Astrocyte (in vitro differentiated cells and primary cell): ENCODE measurements at regions not wholly inside any gene's neighbourhood (a gene's known extent, or its start where the extent isn't known, plus 50 kb on each side); places are given as distances from the start of the nearest gene placed in this dataset.

Experiments
- EZH2 ChIP-seq: IDR thresholded peaks from 2 replicates; pipeline ENCODE4 v1.6.1; 2012; ENCODE audit warnings: mild to moderate bottlenecking, low read length, inconsistent platforms; ENCODE audit not compliant: insufficient read depth
- TF ChIP-seq, protein P1 (sequence below): IDR thresholded peaks from 2 replicates; pipeline ENCODE4 v1.5.1; 2011; ENCODE audit warnings: low read depth, mild to moderate bottlenecking, inconsistent platforms, low read length, moderate library complexity; ENCODE audit not compliant: insufficient read depth

DNA sequence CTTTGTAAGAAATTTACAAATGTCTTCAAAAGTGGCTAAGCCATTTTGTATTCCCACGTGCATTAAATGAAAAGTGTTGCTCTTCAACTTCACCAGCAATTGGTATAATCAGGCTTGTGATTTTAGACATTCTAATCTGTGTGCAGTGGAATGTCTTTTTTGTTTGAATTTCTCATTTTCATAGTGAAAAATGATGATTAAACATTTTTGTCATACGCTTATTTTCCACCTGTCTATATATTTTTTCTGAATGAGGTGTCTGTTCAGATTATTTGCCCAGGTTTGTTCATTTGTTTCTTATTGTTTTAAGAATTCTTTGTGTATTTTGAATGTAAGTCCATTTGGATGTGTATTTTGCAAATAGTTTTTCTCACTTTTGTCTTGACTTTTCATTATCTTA lies 558.1 kb downstream of the TENT5A start:
- TF ChIP-seq, protein P1, sequence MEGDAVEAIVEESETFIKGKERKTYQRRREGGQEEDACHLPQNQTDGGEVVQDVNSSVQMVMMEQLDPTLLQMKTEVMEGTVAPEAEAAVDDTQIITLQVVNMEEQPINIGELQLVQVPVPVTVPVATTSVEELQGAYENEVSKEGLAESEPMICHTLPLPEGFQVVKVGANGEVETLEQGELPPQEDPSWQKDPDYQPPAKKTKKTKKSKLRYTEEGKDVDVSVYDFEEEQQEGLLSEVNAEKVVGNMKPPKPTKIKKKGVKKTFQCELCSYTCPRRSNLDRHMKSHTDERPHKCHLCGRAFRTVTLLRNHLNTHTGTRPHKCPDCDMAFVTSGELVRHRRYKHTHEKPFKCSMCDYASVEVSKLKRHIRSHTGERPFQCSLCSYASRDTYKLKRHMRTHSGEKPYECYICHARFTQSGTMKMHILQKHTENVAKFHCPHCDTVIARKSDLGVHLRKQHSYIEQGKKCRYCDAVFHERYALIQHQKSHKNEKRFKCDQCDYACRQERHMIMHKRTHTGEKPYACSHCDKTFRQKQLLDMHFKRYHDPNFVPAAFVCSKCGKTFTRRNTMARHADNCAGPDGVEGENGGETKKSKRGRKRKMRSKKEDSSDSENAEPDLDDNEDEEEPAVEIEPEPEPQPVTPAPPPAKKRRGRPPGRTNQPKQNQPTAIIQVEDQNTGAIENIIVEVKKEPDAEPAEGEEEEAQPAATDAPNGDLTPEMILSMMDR = no peak
- TF ChIP-seq EZH2 = no peak
